GM18873 (cell line): ENCODE measurements at regions not wholly inside any gene's neighbourhood (a gene's known extent, or its start where the extent isn't known, plus 50 kb on each side); places are given as distances from the start of the nearest gene placed in this dataset.
"Not testable (repeated sequence)": the region's sequence is repeated elsewhere in the genome, so short reads cannot be mapped to it uniquely, and the experiment has no call there.

Source experiments
- ATAC-seq: cut with Tn5 transposase; IDR thresholded peaks from one replicate; pipeline ENCODE4 v1.9.1; 2021; ENCODE audit warnings: mild to moderate bottlenecking, moderate library complexity, moderate number of reproducible peaks; ENCODE audit not compliant: unreplicated experiment, low FRiP score

DNA sequence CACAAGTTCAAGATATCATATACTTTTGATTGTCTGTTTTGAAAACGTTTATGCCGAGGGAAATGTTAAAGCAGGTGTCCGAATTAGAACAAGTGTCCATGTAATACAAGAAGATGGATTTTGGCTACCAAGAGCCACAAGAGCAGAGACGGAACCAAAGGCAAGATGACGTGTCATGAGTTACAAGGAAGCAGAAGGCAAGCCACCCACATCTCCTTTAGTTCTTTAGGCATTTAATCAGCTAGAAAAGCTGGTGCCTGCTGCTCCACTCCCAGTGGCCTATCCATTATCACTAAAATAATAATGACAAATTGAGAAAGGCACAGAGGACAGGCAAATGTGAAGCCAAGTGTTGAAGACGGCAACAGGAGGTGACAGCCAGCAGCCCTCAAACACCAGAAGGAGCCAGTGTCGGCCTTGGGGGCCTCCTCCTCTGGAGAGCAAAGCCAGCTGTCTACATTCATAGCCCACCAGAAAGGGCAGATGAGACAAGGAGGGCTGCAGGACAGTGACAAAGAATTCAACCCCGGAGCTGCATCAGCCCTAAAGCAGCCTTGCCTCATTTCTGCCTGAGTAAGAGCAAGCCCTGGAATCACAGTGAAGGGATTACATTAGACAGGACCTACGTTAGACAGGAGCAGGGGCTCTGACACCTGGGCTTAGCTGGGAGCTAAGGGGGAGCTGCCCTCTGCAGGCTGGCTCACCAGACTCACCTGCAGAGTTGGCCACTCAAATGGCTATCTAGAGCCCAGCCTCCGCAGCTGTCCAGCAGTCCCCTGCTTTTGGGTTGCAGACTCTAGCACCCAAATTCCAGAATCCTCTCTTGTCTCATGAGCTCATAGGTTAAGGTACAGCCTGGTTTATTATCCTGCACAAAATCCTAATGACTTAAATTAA is 569.9 kb downstream of the UQCRFS1 start:
- no peak for ATAC-seq

DNA sequence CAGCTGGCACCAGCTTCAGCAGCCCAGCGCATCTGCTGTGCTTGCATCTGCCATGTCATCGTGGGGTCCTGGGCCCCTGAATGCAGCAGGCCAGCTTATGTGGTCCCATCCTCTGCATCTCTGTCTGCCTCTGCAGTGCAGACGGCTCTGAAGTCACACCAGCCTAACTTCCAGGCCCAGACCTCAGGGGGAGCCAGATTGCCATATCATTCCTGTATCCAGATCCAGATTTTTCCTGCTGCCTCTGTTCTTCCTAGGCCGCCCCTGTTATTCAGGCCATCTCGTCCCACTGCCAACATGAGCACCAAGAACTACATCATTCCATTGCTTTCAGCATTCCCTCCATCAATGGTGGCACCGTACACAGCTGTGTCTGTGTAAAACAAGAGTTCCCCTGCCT is 571.6 kb downstream of the UQCRFS1 start:
- ATAC-seq, result no peak

GRCh38 chr19:28640506-28640905 is 572.4 kb downstream of the UQCRFS1 start:
- no peak for ATAC-seq

DNA sequence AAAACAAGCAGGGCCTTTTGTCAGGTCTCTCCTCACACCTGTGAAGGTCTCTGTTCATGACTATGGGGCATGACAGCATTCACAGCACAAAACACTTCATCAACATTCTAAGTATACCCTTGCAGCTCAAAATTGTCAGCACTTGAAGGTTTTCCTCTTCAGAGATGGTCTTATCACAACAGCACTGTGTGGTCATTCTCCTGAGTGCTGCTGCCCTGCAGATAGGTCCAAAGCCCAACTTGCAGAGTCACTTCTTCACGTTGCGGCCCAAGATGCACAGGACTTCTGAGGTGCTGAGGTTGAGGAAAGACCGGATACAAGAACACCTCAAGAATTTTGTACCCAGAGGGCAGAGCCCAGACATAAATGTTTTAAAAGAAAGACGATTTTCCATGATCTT is 574.5 kb downstream of the UQCRFS1 start:
- no peak for ATAC-seq

GRCh38 chr19:28636706-28637105 is 576.2 kb downstream of the UQCRFS1 start:
- no peak for ATAC-seq

DNA sequence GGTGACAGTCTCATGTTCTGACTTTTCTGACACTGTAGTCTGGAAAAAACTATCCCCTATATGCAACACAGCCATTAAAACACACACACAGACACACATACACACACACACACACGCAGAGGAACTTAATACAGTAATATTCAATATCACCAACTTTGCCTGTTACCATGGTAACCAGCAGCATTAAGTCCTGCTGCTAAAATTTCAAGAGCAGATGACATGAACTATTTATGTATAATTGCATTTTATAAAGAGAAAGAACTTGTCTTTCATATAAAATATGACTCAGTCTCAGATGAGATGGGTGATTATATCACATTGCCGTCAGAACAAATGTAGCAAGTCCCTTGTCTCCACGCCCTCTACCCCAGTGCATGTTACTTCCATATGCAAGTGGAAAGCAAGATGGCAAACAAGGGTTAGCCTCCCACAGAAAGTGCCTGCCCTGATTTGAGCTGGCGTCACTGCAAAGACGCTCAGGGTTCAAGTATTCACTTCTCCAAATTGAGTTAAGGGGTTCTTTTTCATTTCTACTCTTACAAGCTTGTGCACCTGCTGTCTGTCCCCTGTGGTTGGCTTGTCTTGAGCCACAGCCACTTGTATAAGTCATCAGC is 576.8 kb downstream of the UQCRFS1 start:
- no peak for ATAC-seq

DNA sequence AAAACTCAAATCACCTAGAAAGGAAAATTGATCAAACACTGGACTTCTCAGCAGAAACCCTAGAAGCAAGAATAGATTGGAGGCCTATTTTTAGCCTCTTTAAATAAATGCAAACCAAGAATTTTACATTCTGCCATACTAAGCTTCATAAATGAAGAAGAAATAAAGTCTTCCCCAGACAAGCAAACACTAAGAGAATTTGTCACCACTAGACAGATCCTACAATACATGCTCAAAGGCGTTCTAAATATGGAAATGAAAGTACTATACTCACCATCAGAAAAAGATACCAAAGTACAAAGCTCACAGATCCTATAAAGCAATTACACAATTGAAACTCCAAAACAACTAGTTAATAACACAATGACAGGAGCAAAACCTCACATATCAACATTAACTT is 578.1 kb downstream of the UQCRFS1 start:
- no peak for ATAC-seq

GRCh38 chr19:28634019-28634328 is 579.0 kb downstream of the UQCRFS1 start:
- no peak for ATAC-seq

GRCh38 chr19:28633319-28634018 is 579.5 kb downstream of the UQCRFS1 start:
- ATAC-seq, result no peak

- ATAC-seq, result no peak
These were observed 580.4 kb downstream of the UQCRFS1 start for GRCh38 chr19:28632371-28633080.

DNA sequence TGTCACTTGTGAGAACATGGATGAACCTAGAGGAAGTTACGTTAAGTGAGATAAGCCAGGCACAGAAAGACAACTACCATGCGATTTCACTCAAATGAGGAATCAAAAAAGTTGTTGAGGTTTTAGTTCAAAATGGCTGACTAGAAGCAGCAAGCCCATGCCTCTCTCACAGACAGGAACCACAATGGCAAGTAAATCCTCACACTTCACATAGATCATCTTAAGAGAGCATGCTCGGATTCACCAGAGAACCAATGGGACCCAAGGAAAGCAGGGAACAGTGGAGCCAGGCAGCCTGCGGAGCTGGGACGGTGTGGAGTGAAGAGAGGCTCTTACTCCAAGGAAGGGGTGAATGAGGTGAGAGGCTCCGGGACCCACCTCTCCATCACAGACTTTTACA is 581.0 kb downstream of the UQCRFS1 start:
- no peak for ATAC-seq

- no peak for ATAC-seq
These were observed 585.3 kb downstream of the UQCRFS1 start for GRCh38 chr19:28627669-28628068.

DNA sequence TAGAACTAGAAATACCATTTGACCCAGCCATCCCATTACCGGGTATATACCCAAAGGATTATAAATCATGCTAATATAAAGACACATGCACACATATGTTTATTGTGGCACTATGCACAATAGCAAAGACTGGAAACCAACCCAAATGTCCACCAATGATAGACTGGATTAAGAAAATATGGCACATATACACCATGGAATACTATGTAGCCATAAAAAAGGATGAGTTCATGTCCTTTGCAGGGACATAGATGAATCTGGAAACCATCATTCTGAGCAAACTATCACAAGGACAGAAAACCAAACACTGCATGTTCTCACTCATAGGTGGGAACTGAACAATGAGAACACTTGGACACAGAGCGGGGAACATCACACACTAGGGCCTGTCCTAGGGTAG is 586.5 kb downstream of the UQCRFS1 start:
- not testable (repeated sequence) for ATAC-seq

- ATAC-seq, result no peak
These were observed 593.0 kb downstream of the UQCRFS1 start for GRCh38 chr19:28619816-28620429.

- no peak for ATAC-seq
These were observed 594.4 kb downstream of the UQCRFS1 start for GRCh38 chr19:28618504-28618903.

GRCh38 chr19:28615966-28616365 is 597.0 kb downstream of the UQCRFS1 start:
- ATAC-seq, result no peak

- ATAC-seq, result no peak
These were observed 597.4 kb downstream of the UQCRFS1 start for GRCh38 chr19:28615546-28615916.

DNA sequence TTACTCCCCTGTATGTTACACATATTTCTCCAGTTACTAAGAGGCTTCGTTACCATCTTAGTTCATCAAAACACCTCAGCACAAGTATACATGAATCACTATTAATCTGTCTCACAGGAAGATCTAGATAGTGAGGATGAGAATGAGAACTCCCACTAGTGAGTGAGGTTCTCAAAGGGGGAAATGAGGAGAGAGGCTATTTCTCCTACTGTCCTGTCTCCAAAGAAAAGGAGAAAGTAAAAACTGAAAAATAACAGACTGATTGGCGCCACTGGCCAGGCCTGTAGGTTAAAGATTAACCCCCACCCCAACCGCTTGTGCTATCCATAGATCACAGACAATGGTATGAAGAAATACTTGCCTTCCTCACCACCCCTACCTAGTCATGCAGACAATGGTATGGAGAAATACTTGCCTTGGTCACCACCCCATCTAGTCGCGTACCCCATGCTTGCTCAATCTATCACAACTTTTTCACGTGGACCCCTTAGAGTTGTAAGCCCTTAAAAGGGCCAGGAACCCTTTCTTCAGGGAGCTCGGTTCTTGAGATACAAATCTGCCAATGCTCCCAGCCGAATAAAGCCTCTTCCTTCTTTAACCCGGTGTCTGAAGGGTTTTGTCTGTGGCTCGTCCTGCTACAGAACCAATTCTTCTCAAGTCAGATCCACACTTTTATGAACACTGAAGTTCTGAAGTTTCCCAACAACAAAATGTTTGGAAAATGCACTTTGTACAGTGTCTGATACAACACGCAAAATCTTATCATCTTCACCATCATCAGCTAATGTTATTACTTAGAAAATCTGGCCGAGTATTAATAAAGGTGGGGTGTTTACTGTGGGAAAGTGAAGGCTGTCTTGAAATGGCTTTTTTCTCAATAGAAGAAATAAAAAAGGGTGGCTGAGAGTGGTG is 598.1 kb downstream of the UQCRFS1 start:
- ATAC-seq, result no peak

DNA sequence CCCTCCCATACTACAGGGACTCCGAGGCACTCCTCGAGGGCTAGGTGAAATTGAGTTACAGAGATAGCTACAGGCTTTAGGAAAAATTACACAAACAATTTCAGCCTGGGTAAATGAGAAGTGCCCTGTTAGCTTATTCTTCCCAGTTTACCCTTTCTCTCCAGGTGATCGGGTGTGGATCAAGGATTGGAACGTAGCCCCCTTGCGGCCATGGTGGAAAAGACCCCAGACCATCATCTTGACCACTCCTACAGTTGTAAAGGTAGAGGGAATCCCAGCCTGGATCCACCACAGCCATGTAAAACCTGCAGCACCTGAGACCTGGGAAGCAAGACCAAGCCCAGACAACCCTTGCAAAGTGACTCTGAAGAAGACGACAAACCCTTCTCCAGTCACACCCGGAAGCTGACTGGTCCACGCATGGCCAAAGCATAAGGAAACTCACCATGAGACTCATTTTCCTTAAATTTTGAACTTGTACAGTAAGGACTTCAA is 600.6 kb downstream of the UQCRFS1 start:
- no peak for ATAC-seq
